Stomach (tissue), 8 donors: ENCODE measurements at regions not wholly inside any gene's neighbourhood (a gene's known extent, or its start where the extent isn't known, plus 50 kb on each side); places are given as distances from the start of the nearest gene placed in this dataset.

Experiments used
- DNase-seq, 2 donors: peaks; one replicate each; pipeline versions ENCODE4 v3.0.0 to v3.0.0-alpha.2; 2013 to 2019
- H3K27ac ChIP-seq, 5 donors: fragments of 200-600 bp in 4 of 5; sonication (generic) in 4 of 5; one replicate each; pipeline ENCODE4 v1.5.1; 2013 to 2019; ENCODE audit warnings: mild to moderate bottlenecking in 1 of 5, moderate library complexity in 1 of 5
- H3K27me3 ChIP-seq, 3 donors: fragments of 200-600 bp; sonication (generic); one replicate each; pipeline ENCODE4 v1.5.1; 2017 to 2019; ENCODE audit warnings: mixed run types in 1 of 3
- H3K36me3 ChIP-seq, 4 donors: fragments of 200-600 bp; sonication (generic); 1 replicate in 3 of 4; 2 replicates in 1 of 4; pipeline ENCODE4 v1.5.1; 2016 to 2019
- H3K4me1 ChIP-seq, 4 donors: fragments of 200-600 bp; sonication (generic); one replicate each; pipeline ENCODE4 v1.5.1; 2016 to 2019
- H3K4me3 ChIP-seq, 4 donors: fragments of 200-600 bp; sonication (generic) in 3 of 4; one replicate each; pipeline ENCODE4 v1.5.1; 2016 to 2019; ENCODE audit warnings: mild to moderate bottlenecking in 1 of 4
- H3K9me3 ChIP-seq, 4 donors: fragments of 200-600 bp; sonication (generic); one replicate each; pipeline ENCODE4 v1.5.1; 2016 to 2019
- EP300 ChIP-seq: sonication (generic); formaldehyde crosslinking; IDR thresholded peaks from one replicate; pipeline ENCODE4 v1.6.1; 2017; ENCODE audit warnings: antibody characterized with exemption
- POLR2A ChIP-seq, 4 donors: fragments of 450-650 bp; IDR thresholded peaks; one replicate each; pipeline ENCODE4 v1.6.1; 2016; ENCODE audit warnings: antibody characterized with exemption in 4 of 4, control low read depth in 2 of 4, mild to moderate bottlenecking in 1 of 4, moderate library complexity in 1 of 4
- POLR2AphosphoS5 ChIP-seq, 3 donors: sonication (generic); formaldehyde crosslinking; IDR thresholded peaks; one replicate each; pipeline ENCODE4 v1.6.1; 2016; ENCODE audit warnings: antibody characterized with exemption in 3 of 3
- WGBS, 5 donors: extraction: QIAGEN DNeasy Blood & Tissue Kit in 3 of 5; methylation state at CpG; one replicate each; pipeline versions ENCODE4 v1.1.5 to v1.1.7; 2013 to 2018; 5-methylcytosine and 5-hydroxymethylcytosine counted together
- intact Hi-C: fragments of 100-400 bp; cut with DNase I; formaldehyde crosslinking; loops from one replicate; pipeline ENCODE4 v1.15.1; 2023; ENCODE audit warnings: low total_unique reads
- TF ChIP-seq, protein P1 (sequence below), 7 experiments: fragments of 450-650 bp in 4 of 7; fragments of 200-600 bp in 3 of 7; sonication (generic) in 3 of 7; IDR thresholded peaks; one replicate each; pipeline ENCODE4 v1.5.1; 2016 to 2019; ENCODE audit warnings: antibody characterized with exemption in 7 of 7, control low read depth in 2 of 7, mild to moderate bottlenecking in 1 of 7
- donor health status: healthy with polysubstance abuse.
- donor health status: Bipolar disorder and iron deficiency.
- donor health status: healthy.

DNA sequence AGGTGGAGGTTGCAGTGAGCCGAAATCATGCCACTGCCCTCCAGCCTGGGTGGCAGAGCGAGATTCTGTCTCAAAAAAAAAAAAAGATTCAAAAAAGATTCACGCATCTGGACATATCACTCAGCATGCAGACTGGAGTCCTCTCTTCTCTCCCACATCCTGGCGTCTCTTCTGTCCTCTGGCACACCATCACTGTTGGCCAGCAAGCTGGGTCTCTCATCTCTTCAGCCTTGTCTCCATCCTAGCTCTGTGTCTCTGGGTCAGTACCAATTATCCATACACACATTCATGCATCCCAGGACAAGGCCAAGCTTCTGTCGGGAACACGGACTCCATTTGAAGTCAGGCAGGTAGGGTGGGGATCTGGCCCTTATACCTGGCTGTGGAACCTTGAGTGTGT lies 105.5 kb upstream of the MAP1LC3B2 start:
- 95 to 99% (median 98%) methylated on average over 6 of the region's 6 CpGs for WGBS, 5 donors
- intact Hi-C loops: no loop called here
- Histone ChIP-seq H3K4me3 (no peak overlapping the region), H3K36me3 (no peaks in the 10 kb centered on the region), H3K9me3 (no peaks in the 10 kb centered on the region), H3K4me1 (peaks cover 6 to 24% (median 22%) of the 10 kb centered on the region in 4 donors), H3K27ac (peak overlapping the region in 1 of 5 donors; percentile 0), H3K27me3 (no peaks in the 10 kb centered on the region)
- no peak for TF ChIP-seq POLR2A (IDR thresholded peaks at IDR 0.05)
- TF ChIP-seq POLR2AphosphoS5 (IDR thresholded peaks at IDR 0.05): no peak
- TF ChIP-seq, protein P1, sequence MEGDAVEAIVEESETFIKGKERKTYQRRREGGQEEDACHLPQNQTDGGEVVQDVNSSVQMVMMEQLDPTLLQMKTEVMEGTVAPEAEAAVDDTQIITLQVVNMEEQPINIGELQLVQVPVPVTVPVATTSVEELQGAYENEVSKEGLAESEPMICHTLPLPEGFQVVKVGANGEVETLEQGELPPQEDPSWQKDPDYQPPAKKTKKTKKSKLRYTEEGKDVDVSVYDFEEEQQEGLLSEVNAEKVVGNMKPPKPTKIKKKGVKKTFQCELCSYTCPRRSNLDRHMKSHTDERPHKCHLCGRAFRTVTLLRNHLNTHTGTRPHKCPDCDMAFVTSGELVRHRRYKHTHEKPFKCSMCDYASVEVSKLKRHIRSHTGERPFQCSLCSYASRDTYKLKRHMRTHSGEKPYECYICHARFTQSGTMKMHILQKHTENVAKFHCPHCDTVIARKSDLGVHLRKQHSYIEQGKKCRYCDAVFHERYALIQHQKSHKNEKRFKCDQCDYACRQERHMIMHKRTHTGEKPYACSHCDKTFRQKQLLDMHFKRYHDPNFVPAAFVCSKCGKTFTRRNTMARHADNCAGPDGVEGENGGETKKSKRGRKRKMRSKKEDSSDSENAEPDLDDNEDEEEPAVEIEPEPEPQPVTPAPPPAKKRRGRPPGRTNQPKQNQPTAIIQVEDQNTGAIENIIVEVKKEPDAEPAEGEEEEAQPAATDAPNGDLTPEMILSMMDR (IDR thresholded peaks at IDR 0.05): no peak
- TF ChIP-seq EP300: no peak
- no peak for DNase-seq

DNA sequence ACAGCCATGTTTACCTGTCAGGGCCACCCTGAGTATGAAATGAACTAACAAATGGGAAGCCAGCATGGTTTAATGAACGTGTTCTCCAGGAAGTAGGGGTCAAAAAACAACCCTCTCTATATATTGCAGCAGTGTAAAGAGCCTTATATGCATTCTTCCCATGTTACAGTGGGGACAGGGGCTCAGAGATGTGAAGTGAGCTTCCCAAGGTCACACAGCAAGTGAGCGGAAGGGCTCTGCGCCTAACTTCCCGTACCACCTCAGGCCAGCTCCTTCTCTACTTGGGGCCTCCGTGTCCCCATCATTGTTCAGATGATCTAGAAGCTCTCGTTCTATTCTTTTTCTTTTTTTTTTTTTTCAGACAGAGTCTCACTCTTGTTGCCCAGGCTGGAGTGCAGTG lies 105.1 kb upstream of the MAP1LC3B2 start:
- Histone ChIP-seq H3K4me3 (no peak overlapping the region), H3K27ac (peak overlapping the region in 1 of 5 donors; percentile 0), H3K27me3 (no peaks in the 10 kb centered on the region), H3K4me1 (peaks cover 6 to 24% (median 22%) of the 10 kb centered on the region in 4 donors), H3K9me3 (no peaks in the 10 kb centered on the region), H3K36me3 (no peaks in the 10 kb centered on the region)
- DNase-seq: no peak
- intact Hi-C loops: no loop called here
- no peak for TF ChIP-seq EP300
- no peak for TF ChIP-seq POLR2AphosphoS5 (IDR thresholded peaks at IDR 0.05)
- TF ChIP-seq, protein P1 (IDR thresholded peaks at IDR 0.05): no peak
- TF ChIP-seq POLR2A (IDR thresholded peaks at IDR 0.05): no peak
- 78 to 88% (median 83%) methylated on average over 6 of the region's 6 CpGs for WGBS, 5 donors

DNA sequence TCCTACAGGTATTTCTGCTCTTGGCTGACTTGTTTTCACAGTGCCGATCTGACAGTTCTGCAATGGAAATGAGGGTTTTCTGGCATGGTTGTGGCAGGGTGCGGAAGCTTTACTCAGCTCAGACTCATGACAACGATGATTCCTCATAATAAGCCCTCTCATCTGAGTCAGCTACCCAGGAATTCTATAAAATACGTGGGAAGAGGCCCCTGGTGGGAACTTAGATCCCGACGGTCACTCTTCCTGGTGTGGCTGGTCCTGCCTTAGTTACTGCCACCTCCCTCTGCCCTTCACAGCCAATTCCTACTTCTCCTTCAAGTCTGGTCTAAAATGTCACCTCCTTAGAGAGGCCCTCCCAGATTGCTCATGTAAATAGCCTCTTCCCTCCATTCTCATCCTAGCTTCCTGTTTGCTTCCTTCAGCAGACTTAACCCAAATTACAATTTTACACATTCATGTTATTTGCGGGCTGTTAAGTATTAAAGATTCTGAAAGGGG lies 104.2 kb upstream of the MAP1LC3B2 start:
- Histone ChIP-seq H3K4me1 (peaks cover 6 to 24% (median 22%) of the 10 kb centered on the region in 4 donors), H3K27me3 (no peaks in the 10 kb centered on the region), H3K9me3 (no peaks in the 10 kb centered on the region), H3K36me3 (no peaks in the 10 kb centered on the region), H3K4me3 (no peak overlapping the region), H3K27ac (peak overlapping the region in 4 of 5 donors; percentile 75 to 84 (median 79))
- TF ChIP-seq EP300 (no peak), POLR2AphosphoS5 (IDR thresholded peaks at IDR 0.05) (no peak), POLR2A (IDR thresholded peaks at IDR 0.05) (no peak)
- TF ChIP-seq, protein P1 (IDR thresholded peaks at IDR 0.05): no peak
- no peak for DNase-seq
- intact Hi-C loops: no loop called here
- 54 to 71% (median 60%) methylated on average over 7 of the region's 7 CpGs for WGBS, 5 donors

DNA sequence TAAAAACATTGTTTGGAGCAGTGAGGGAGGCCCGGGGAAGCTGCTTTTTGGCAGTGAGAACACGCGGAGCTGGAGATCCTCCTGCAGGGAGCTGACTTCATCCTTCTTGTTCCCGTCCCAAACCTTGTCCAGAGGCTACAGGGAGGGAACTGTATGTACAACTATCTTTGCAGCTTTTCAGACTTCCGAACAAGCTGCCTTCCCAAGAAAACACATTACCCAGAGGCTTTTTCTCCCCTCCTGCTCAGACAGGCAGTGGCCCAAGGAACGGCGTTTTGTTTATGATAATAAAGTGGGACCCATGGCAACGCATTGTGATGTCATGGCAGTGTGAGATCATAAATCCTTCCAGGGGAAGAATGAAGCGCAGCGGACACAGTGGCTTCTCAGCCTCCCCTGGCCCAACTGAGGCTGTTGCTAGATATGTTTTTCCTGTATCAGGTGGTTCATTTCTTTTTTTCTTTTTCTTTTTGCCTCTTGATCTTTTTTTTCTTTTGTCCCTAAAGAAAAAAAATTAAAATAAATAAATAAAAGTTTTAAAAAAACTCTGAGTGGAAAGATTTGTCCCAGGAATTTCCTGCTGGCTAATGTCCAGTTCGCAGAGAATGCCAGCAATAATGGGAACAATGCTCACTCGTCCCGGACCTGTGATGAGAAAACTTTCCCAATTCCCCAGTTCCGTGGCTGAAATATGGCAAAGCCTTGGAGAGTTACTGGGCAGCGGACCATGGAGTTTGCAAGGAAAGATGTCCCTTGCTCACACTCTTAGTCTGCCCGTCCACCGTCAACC lies 103.4 kb upstream of the MAP1LC3B2 start:
- intact Hi-C loops: no loop called here
- Histone ChIP-seq H3K9me3 (no peaks in the 10 kb centered on the region), H3K4me1 (peaks cover 6 to 24% (median 22%) of the 10 kb centered on the region in 4 donors), H3K27ac (peak overlapping the region in 4 of 5 donors; percentile 75 to 84 (median 79)), H3K36me3 (no peaks in the 10 kb centered on the region), H3K4me3 (peak overlapping the region in 1 of 4 donors; percentile 3), H3K27me3 (no peaks in the 10 kb centered on the region)
- peak; percentile 48 to 95 for DNase-seq
- peak; percentile 86 for TF ChIP-seq EP300
- TF ChIP-seq POLR2AphosphoS5 (IDR thresholded peaks at IDR 0.05): peak; percentile 31 to 90 (median 83)
- TF ChIP-seq, protein P1 (IDR thresholded peaks at IDR 0.05): no peak
- 21 to 33% (median 23%) methylated on average over 17 of the region's 17 CpGs for WGBS, 5 donors
